ENCODE measurements at regions not wholly inside any gene's neighbourhood (a gene's known extent, or its start where the extent isn't known, plus 50 kb on each side); places are given as distances from the start of the nearest gene placed in this dataset.

GRCh38 chr11:62033191-62034035 is 66.0 kb upstream of the FTH1 start:
- no peak for TF ChIP-seq CTCF (IDR thresholded peaks at IDR 0.05)
- no peaks in the 10 kb centered on the region for H3K4me1 ChIP-seq (ENCODE audit: control insufficient read depth in 1 of 2, low read depth in 2 of 2)
- no peaks in the 10 kb centered on the region for H3K9me3 ChIP-seq
- no peak overlapping the region for H3K4me3 ChIP-seq
- no peaks in the 10 kb centered on the region for H3K36me3 ChIP-seq
- H3K27ac ChIP-seq: no peak overlapping the region
- ATAC-seq (ENCODE audit: insufficient number of reproducible peaks, low FRiP score, low read depth) (no peak), DNase-seq (ENCODE audit: low spot score) (no peak)
- no peaks in the 10 kb centered on the region for H3K27me3 ChIP-seq (replicated peaks; ENCODE audit: insufficient read depth)

GRCh38 chr11:62030071-62030684 is 62.7 kb upstream of the FTH1 start:
- Histone ChIP-seq H3K4me1 (ENCODE audit: control insufficient read depth in 1 of 2, low read depth in 2 of 2) (no peaks in the 10 kb centered on the region), H3K4me3 (no peak overlapping the region), H3K9me3 (no peaks in the 10 kb centered on the region), H3K36me3 (no peaks in the 10 kb centered on the region), H3K27ac (no peak overlapping the region), H3K27me3 (replicated peaks; ENCODE audit: insufficient read depth) (no peaks in the 10 kb centered on the region)
- DNase-seq (ENCODE audit: low spot score): no peak
- no peak for TF ChIP-seq CTCF (IDR thresholded peaks at IDR 0.05)
- no peak for ATAC-seq (ENCODE audit: insufficient number of reproducible peaks, low FRiP score, low read depth)

GRCh38 chr11:62026739-62027370 is 59.4 kb upstream of the FTH1 start:
- no peak for TF ChIP-seq CTCF (IDR thresholded peaks at IDR 0.05)
- Histone ChIP-seq H3K4me1 (ENCODE audit: control insufficient read depth in 1 of 2, low read depth in 2 of 2) (no peaks in the 10 kb centered on the region), H3K27me3 (replicated peaks; ENCODE audit: insufficient read depth) (no peaks in the 10 kb centered on the region), H3K4me3 (no peak overlapping the region), H3K27ac (no peak overlapping the region), H3K36me3 (no peaks in the 10 kb centered on the region), H3K9me3 (no peaks in the 10 kb centered on the region)
- no peak for DNase-seq (ENCODE audit: low spot score)
- no peak for ATAC-seq (ENCODE audit: insufficient number of reproducible peaks, low FRiP score, low read depth)

GRCh38 chr11:62025487-62026105 is 58.2 kb upstream of the FTH1 start:
- ATAC-seq (ENCODE audit: insufficient number of reproducible peaks, low FRiP score, low read depth): peak; percentile 47
- H3K36me3 ChIP-seq: no peaks in the 10 kb centered on the region
- DNase-seq (ENCODE audit: low spot score): peak; percentile 27
- TF ChIP-seq CTCF (IDR thresholded peaks at IDR 0.05): no peak
- no peaks in the 10 kb centered on the region for H3K4me1 ChIP-seq (ENCODE audit: control insufficient read depth in 1 of 2, low read depth in 2 of 2)
- H3K9me3 ChIP-seq: no peaks in the 10 kb centered on the region
- peak overlapping the region; percentile 38 for H3K4me3 ChIP-seq
- no peaks in the 10 kb centered on the region for H3K27me3 ChIP-seq (replicated peaks; ENCODE audit: insufficient read depth)
- peak overlapping the region in 1 of 2 donors; percentile 49 for H3K27ac ChIP-seq
